Activated CD4-positive, alpha-beta T cell treated with anti-CD3 and anti-CD28 coated beads for 36 hours (primary cell): ENCODE measurements at regions not wholly inside any gene's neighbourhood (a gene's known extent, or its start where the extent isn't known, plus 50 kb on each side); places are given as distances from the start of the nearest gene placed in this dataset.

Source experiments
- ATAC-seq: fragments of 200-7000 bp; cut with Tn5 transposase; one replicate; pipeline ENCODE4 v1.10.0; 2021; ENCODE audit warnings: mild to moderate bottlenecking, moderate library complexity
- CTCF ChIA-PET: fragments of 350-600 bp; sonication (Branson Sonifier 250); formaldehyde crosslinking; loops from one replicate; lab custom pipeline; 2021; ENCODE audit warnings: antibody characterized with exemption; lab: Charles Lee
- POLR2A ChIA-PET: fragments of 350-600 bp; sonication (Branson Sonifier 250); formaldehyde crosslinking; loops from one replicate; lab custom pipeline; 2021; ENCODE audit warnings: antibody characterized with exemption, inconsistent platforms; lab: Charles Lee
- DNase-seq: peaks from one replicate; pipeline ENCODE4 v3.0.0-alpha.2; 2020
- H3K27ac Mint-ChIP-seq: one replicate; pipeline ENCODE4 v1.8.0; 2021; ENCODE audit warnings: mixed read lengths
- H3K27me3 Mint-ChIP-seq: one replicate; pipeline ENCODE4 v1.8.0; 2021; ENCODE audit warnings: mixed read lengths
- H3K36me3 Mint-ChIP-seq: one replicate; pipeline ENCODE4 v1.8.0; 2021; ENCODE audit warnings: low read depth, mixed read lengths
- H3K4me1 Mint-ChIP-seq: one replicate; pipeline ENCODE4 v1.8.0; 2021; ENCODE audit warnings: mixed read lengths
- H3K4me3 Mint-ChIP-seq: one replicate; pipeline ENCODE4 v1.8.0; 2021; ENCODE audit warnings: mild to moderate bottlenecking, moderate library complexity, mixed read lengths
- H3K9me3 Mint-ChIP-seq: one replicate; pipeline ENCODE4 v1.8.0; 2021; ENCODE audit warnings: low read depth, mixed read lengths
- intact Hi-C, 2 experiments: fragments of 100-400 bp; cut with DNase I in 1 of 2; cut with micrococcal nuclease in 1 of 2; formaldehyde crosslinking; loops; one replicate each; pipeline versions ENCODE4 v1.14.2 to v1.15.1; 2022 to 2024; cut with DNase I, micrococcal nuclease

- Mint-ChIP-seq H3K27me3 (peaks cover 2% of the 10 kb centered on the region), H3K9me3 (peaks cover 2% of the 10 kb centered on the region), H3K27ac (no peak overlapping the region), H3K36me3 (no peaks in the 10 kb centered on the region), H3K4me3 (no peak overlapping the region), H3K4me1 (no peaks in the 10 kb centered on the region)
- ATAC-seq (no peak), DNase-seq (no peak)
- intact Hi-C loops: no loop called here
- POLR2A ChIA-PET: no interaction called here
- CTCF ChIA-PET: no interaction called here
These were observed 163.3 kb upstream of the BMP2 start for GRCh38 chr20:6604179-6604578.

GRCh38 chr20:6599876-6600735 lies 167.4 kb upstream of the BMP2 start:
- no peaks in the 10 kb centered on the region for H3K4me1 Mint-ChIP-seq
- ChIA-PET CTCF (interaction anchor here (0.9 kb wide), 1 partner anchor 25 kb away, joined by 3 read pairs; no protein-coding TSS in a partner anchor), POLR2A (no interaction called here)
- ATAC-seq (no peak), DNase-seq (no peak)
- intact Hi-C loops: no loop called here
- no peaks in the 10 kb centered on the region for H3K36me3 Mint-ChIP-seq
- H3K27ac Mint-ChIP-seq: no peak overlapping the region
- no peak overlapping the region for H3K4me3 Mint-ChIP-seq
- H3K9me3 Mint-ChIP-seq: peaks cover 2% of the 10 kb centered on the region
- peaks cover 2% of the 10 kb centered on the region for H3K27me3 Mint-ChIP-seq

- CTCF ChIA-PET: interaction anchor here (1.5 kb wide), 1 partner anchor 13 kb away, joined by 5 read pairs; no protein-coding TSS in a partner anchor
- Mint-ChIP-seq H3K9me3 (peaks cover 10% of the 10 kb centered on the region), H3K27ac (no peak overlapping the region), H3K27me3 (peaks cover 2% of the 10 kb centered on the region), H3K36me3 (no peaks in the 10 kb centered on the region), H3K4me3 (no peak overlapping the region), H3K4me1 (no peaks in the 10 kb centered on the region)
- no peak for DNase-seq
- intact Hi-C loops: no loop called here
- POLR2A ChIA-PET: no interaction called here
- ATAC-seq: no peak
These were observed 171.8 kb upstream of the BMP2 start for GRCh38 chr20:6595704-6596103.

GRCh38 chr20:6590891-6591637 lies 176.4 kb upstream of the BMP2 start:
- Mint-ChIP-seq H3K27ac (no peak overlapping the region), H3K4me1 (no peaks in the 10 kb centered on the region), H3K27me3 (peaks cover 2% of the 10 kb centered on the region), H3K36me3 (no peaks in the 10 kb centered on the region), H3K4me3 (no peak overlapping the region), H3K9me3 (peaks cover 17% of the 10 kb centered on the region)
- DNase-seq (no peak), ATAC-seq (no peak)
- ChIA-PET CTCF (no interaction called here), POLR2A (no interaction called here)
- intact Hi-C loops: no loop called here

DNA sequence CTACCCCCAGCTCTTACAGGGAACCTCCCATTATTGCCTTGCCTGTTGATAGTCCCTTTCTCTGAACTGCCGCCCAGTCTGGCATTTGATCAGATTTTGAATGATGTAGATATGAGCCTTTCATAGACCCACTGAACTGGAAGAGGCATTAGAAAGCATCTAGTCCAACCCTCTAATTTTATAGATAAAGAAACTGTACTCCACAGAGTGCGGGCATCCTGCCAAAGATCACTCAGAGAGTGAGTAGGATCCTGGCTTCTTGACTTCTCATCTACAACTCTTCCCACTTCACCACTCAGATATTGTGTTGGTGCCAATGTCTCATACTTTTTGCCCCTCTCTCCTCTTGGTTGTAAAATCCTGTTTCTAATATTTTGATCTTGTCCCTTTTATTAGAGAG lies 179.2 kb upstream of the BMP2 start:
- DNase-seq (no peak), ATAC-seq (no peak)
- no peak overlapping the region for H3K27ac Mint-ChIP-seq
- ChIA-PET CTCF (no interaction called here), POLR2A (no interaction called here)
- H3K9me3 Mint-ChIP-seq: peaks cover 12% of the 10 kb centered on the region
- no peak overlapping the region for H3K4me3 Mint-ChIP-seq
- no peaks in the 10 kb centered on the region for H3K36me3 Mint-ChIP-seq
- H3K27me3 Mint-ChIP-seq: no peaks in the 10 kb centered on the region
- no peaks in the 10 kb centered on the region for H3K4me1 Mint-ChIP-seq
- intact Hi-C loops: no loop called here

DNA sequence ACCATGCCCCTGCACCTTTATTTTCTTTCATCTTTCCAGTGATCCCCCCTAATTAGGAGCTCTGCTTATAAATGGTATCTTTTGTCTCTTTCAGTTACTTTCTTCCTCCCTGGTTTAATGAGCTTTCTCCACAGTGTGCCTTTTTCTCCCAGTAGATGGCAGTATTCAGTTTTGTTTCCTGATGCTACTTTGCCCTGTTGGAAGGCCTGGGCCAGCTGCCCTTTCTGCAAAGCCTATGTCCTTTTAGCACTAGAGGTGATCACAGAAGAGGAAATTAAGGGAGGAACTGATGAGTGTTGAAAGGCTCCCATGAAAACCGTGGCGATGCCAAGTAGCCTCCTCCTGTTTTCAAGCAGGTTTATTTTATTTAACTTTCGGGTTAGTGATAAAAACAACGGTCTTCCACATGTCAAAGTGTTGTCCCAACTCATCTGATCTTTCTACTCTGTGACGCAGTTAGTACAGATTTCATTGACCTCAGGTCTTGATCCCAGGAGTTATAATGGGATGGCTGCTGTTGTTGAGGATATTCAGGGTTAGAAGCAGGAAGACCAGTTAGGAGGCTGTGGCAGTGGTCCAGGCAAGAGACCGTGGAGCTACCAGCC lies 184.2 kb upstream of the BMP2 start:
- Mint-ChIP-seq H3K27me3 (peaks cover 6% of the 10 kb centered on the region), H3K9me3 (peaks cover 3% of the 10 kb centered on the region), H3K27ac (no peak overlapping the region), H3K4me3 (no peak overlapping the region), H3K4me1 (no peaks in the 10 kb centered on the region), H3K36me3 (no peaks in the 10 kb centered on the region)
- ATAC-seq: no peak
- CTCF ChIA-PET: interaction anchor here (0.7 kb wide), 1 partner anchor 13 kb away, joined by 5 read pairs; no protein-coding TSS in a partner anchor
- POLR2A ChIA-PET: no interaction called here
- intact Hi-C loops: no loop called here
- no peak for DNase-seq

GRCh38 chr20:6582449-6582848 lies 185.0 kb upstream of the BMP2 start:
- Mint-ChIP-seq H3K4me1 (no peaks in the 10 kb centered on the region), H3K27me3 (peaks cover 6% of the 10 kb centered on the region), H3K36me3 (no peaks in the 10 kb centered on the region), H3K27ac (no peak overlapping the region), H3K4me3 (no peak overlapping the region), H3K9me3 (peaks cover 3% of the 10 kb centered on the region)
- ATAC-seq: no peak
- no peak for DNase-seq
- intact Hi-C loops: no loop called here
- ChIA-PET CTCF (interaction anchor here (0.7 kb wide), 1 partner anchor 14 kb away, joined by 5 read pairs; no protein-coding TSS in a partner anchor), POLR2A (no interaction called here)

- Mint-ChIP-seq H3K27ac (no peak overlapping the region), H3K36me3 (no peaks in the 10 kb centered on the region), H3K4me3 (no peak overlapping the region), H3K27me3 (peaks cover 6% of the 10 kb centered on the region), H3K9me3 (peaks cover 3% of the 10 kb centered on the region), H3K4me1 (no peaks in the 10 kb centered on the region)
- ATAC-seq: no peak
- CTCF ChIA-PET: no interaction called here
- intact Hi-C loops: no loop called here
- POLR2A ChIA-PET: no interaction called here
- no peak for DNase-seq
These were observed 187.0 kb upstream of the BMP2 start for GRCh38 chr20:6580486-6580885.

DNA sequence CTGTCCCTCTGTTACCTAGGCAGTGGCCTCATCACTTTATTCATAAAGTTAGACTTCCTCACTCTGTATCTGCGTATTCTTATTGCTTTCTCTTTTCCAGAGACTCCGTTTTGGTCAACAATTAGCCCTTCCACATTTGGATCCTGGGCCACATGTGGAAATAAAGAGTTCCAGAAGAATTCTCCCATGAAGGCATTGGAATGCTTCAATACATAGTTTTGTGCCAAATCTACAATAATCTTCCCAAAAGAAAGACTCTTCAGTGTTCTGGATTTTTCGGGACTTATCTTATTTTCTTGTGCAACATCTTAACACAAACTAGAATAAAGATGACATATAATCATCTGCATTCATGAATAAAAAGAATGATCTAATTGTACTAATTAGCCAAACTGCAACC lies 187.7 kb upstream of the BMP2 start:
- intact Hi-C loops: no loop called here
- ATAC-seq: no peak
- POLR2A ChIA-PET: no interaction called here

GRCh38 chr20:6579417-6579816 lies 188.1 kb upstream of the BMP2 start:
- H3K27me3 Mint-ChIP-seq: peaks cover 6% of the 10 kb centered on the region
- H3K36me3 Mint-ChIP-seq: no peaks in the 10 kb centered on the region
- H3K9me3 Mint-ChIP-seq: peaks cover 3% of the 10 kb centered on the region
- no peaks in the 10 kb centered on the region for H3K4me1 Mint-ChIP-seq
- H3K4me3 Mint-ChIP-seq: no peak overlapping the region
- no peak for ATAC-seq
- DNase-seq: no peak
- ChIA-PET POLR2A (no interaction called here), CTCF (no interaction called here)
- H3K27ac Mint-ChIP-seq: no peak overlapping the region
- intact Hi-C loops: no loop called here

More for the DNA sequence above, 187.7 kb upstream of the BMP2 start:
- H3K4me3 Mint-ChIP-seq: no peak overlapping the region
- peaks cover 3% of the 10 kb centered on the region for H3K9me3 Mint-ChIP-seq
- no peak for DNase-seq
- CTCF ChIA-PET: no interaction called here
- H3K27me3 Mint-ChIP-seq: peaks cover 6% of the 10 kb centered on the region
- no peaks in the 10 kb centered on the region for H3K4me1 Mint-ChIP-seq
- H3K36me3 Mint-ChIP-seq: no peaks in the 10 kb centered on the region
- no peak overlapping the region for H3K27ac Mint-ChIP-seq

DNA sequence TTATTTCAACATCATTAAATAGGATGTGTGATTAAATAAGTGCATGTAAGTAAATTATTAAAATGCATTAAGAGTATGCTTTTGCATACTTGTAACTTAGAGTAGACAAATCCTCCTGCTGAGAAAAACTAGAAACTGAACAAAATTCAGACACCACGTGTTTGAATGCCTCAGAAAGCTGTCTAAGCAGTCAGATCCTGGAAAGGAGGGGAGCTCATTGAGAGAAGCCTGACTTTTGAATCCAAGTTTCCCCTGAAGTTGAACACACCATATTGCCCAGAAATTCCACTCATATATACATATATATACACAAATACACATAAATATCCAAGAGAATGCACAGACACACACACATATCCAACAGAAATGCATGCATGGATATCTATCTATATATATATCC lies 190.0 kb upstream of the BMP2 start:
- CTCF ChIA-PET: no interaction called here
- Mint-ChIP-seq H3K4me3 (no peak overlapping the region), H3K27ac (no peak overlapping the region), H3K27me3 (peaks cover 2% of the 10 kb centered on the region), H3K36me3 (no peaks in the 10 kb centered on the region), H3K4me1 (no peaks in the 10 kb centered on the region), H3K9me3 (peaks cover 3% of the 10 kb centered on the region)
- POLR2A ChIA-PET: no interaction called here
- no peak for ATAC-seq
- no peak for DNase-seq
- intact Hi-C loops: no loop called here
